H9 (cell line): ENCODE measurements at regions not wholly inside any gene's neighbourhood (a gene's known extent, or its start where the extent isn't known, plus 50 kb on each side); places are given as distances from the start of the nearest gene placed in this dataset.

Experiments used
- DNase-seq: peaks from one replicate; pipeline ENCODE4 v3.0.0-alpha.2; 2017
- H2AFZ ChIP-seq: one replicate; pipeline ENCODE4 v1.6.1; 2013; ENCODE audit warnings: mild to moderate bottlenecking, low read length, control low read depth, moderate library complexity
- H2AK5ac ChIP-seq: 2 replicates; pipeline ENCODE4 v1.6.1; 2013; ENCODE audit warnings: low read length, control low read depth, mixed read lengths; ENCODE audit not compliant: insufficient read length
- H2BK120ac ChIP-seq: one replicate; pipeline ENCODE4 v1.6.1; 2013; ENCODE audit warnings: low read depth, mild to moderate bottlenecking, low read length, control low read depth, inconsistent platforms; ENCODE audit not compliant: poor library complexity, severe bottlenecking
- H2BK12ac ChIP-seq: 2 replicates; pipeline ENCODE4 v1.6.1; 2013; ENCODE audit warnings: low read length, control low read depth, mixed read lengths, low read depth; ENCODE audit not compliant: insufficient read length
- H2BK15ac ChIP-seq: 2 replicates; pipeline ENCODE4 v1.6.1; 2013; ENCODE audit warnings: low read depth, low read length, control low read depth
- H2BK20ac ChIP-seq: one replicate; pipeline ENCODE4 v1.6.1; 2013; ENCODE audit warnings: low read depth, mild to moderate bottlenecking, low read length, control low read depth, inconsistent platforms; ENCODE audit not compliant: poor library complexity, severe bottlenecking
- H2BK5ac ChIP-seq: 2 replicates; pipeline ENCODE4 v1.6.1; 2013; ENCODE audit warnings: low read length, control low read depth, mixed read lengths; ENCODE audit not compliant: insufficient read length
- H3K14ac ChIP-seq: 2 replicates; pipeline ENCODE4 v1.6.1; 2013; ENCODE audit warnings: low read length, control low read depth; ENCODE audit not compliant: insufficient read depth
- H3K18ac ChIP-seq: 2 replicates; pipeline ENCODE4 v1.6.1; 2013; ENCODE audit warnings: low read depth, mild to moderate bottlenecking, mixed read lengths, low read length, control low read depth; ENCODE audit not compliant: insufficient read length
- H3K23ac ChIP-seq: 2 replicates; pipeline ENCODE4 v1.6.1; 2013; ENCODE audit warnings: low read length, control low read depth, mixed read lengths, low read depth; ENCODE audit not compliant: insufficient read length
- H3K23me2 ChIP-seq: 2 replicates; pipeline ENCODE4 v1.6.1; 2013; ENCODE audit warnings: low read depth, mild to moderate bottlenecking, mixed read lengths, low read length, control low read depth; ENCODE audit not compliant: insufficient read length, poor library complexity, severe bottlenecking
- H3K27ac ChIP-seq: 2 replicates; pipeline ENCODE4 v1.5.1; 2013; ENCODE audit warnings: low read length, control low read depth, mixed read lengths, low read depth; ENCODE audit not compliant: insufficient read length
- H3K27me3 ChIP-seq: 2 replicates; pipeline ENCODE4 v1.6.1; 2013; ENCODE audit warnings: low read length, control low read depth, inconsistent platforms; ENCODE audit not compliant: insufficient read depth
- H3K4ac ChIP-seq: 2 replicates; pipeline ENCODE4 v1.6.1; 2013; ENCODE audit warnings: low read depth, mild to moderate bottlenecking, control low read depth, inconsistent platforms, low read length, moderate library complexity
- H3K4me1 ChIP-seq: 2 replicates; pipeline ENCODE4 v1.6.1; 2013; ENCODE audit warnings: low read length, control low read depth, inconsistent platforms; ENCODE audit not compliant: insufficient read depth
- H3K4me2 ChIP-seq: 2 replicates; pipeline ENCODE4 v1.6.1; 2013; ENCODE audit warnings: low read length, control low read depth, mixed read lengths; ENCODE audit not compliant: insufficient read length, insufficient read depth
- H3K56ac ChIP-seq: 2 replicates; pipeline ENCODE4 v1.6.1; 2013; ENCODE audit warnings: low read depth, mild to moderate bottlenecking, mixed read lengths, low read length, control low read depth; ENCODE audit not compliant: insufficient read length
- H3K79me1 ChIP-seq: 2 replicates; pipeline ENCODE4 v1.6.1; 2013; ENCODE audit warnings: low read depth, mild to moderate bottlenecking, moderate library complexity, low read length, control low read depth, inconsistent platforms; ENCODE audit not compliant: insufficient read depth, poor library complexity, severe bottlenecking
- H3K79me2 ChIP-seq: 2 replicates; pipeline ENCODE4 v1.6.1; 2013; ENCODE audit warnings: low read length, control low read depth, inconsistent platforms; ENCODE audit not compliant: insufficient read depth
- H3K9ac ChIP-seq: 2 replicates; pipeline ENCODE4 v1.6.1; 2013; ENCODE audit warnings: low read length, control low read depth, mixed read lengths; ENCODE audit not compliant: insufficient read length; ENCODE audit errors: extremely low read depth
- H3K9me3 ChIP-seq: one replicate; pipeline ENCODE4 v1.6.1; 2013; ENCODE audit warnings: low read depth, low read length, inconsistent platforms; ENCODE audit not compliant: control insufficient read depth
- H3T11ph ChIP-seq: one replicate; pipeline ENCODE4 v1.6.1; 2013; ENCODE audit warnings: mild to moderate bottlenecking, low read length, control low read depth, inconsistent platforms
- H4K20me1 ChIP-seq: one replicate; pipeline ENCODE4 v1.6.1; 2013; ENCODE audit not compliant: control insufficient read depth, insufficient read length, insufficient read depth
- H4K5ac ChIP-seq: 2 replicates; pipeline ENCODE4 v1.6.1; 2013; ENCODE audit warnings: low read depth, mild to moderate bottlenecking, mixed read lengths, low read length, control low read depth; ENCODE audit not compliant: insufficient read length
- H4K8ac ChIP-seq: replicated peaks from 2 replicates; pipeline ENCODE4 v1.6.1; 2013; ENCODE audit warnings: low read length, control low read depth, mixed read lengths, low read depth; ENCODE audit not compliant: insufficient read length
- H4K91ac ChIP-seq: 2 replicates; pipeline ENCODE4 v1.6.1; 2013; ENCODE audit warnings: low read depth, mild to moderate bottlenecking, moderate library complexity, mixed read lengths, low read length, control low read depth; ENCODE audit not compliant: insufficient read length
- H3K27ac Mint-ChIP-seq, 3 experiments: 2 replicates in 2 of 3; 3 replicates in 1 of 3; pipeline ENCODE4 v1.8.0; 2020 to 2021; ENCODE audit warnings: mixed read lengths in 3 of 3, mild to moderate bottlenecking in 1 of 3, moderate library complexity in 1 of 3
- H3K27me3 Mint-ChIP-seq: 2 replicates; pipeline ENCODE4 v1.8.0; 2021; ENCODE audit warnings: low read depth, mild to moderate bottlenecking, moderate library complexity, mixed read lengths
- H3K36me3 Mint-ChIP-seq, 3 experiments: 2 replicates in 2 of 3; 3 replicates in 1 of 3; pipeline ENCODE4 v1.8.0; 2020 to 2021; ENCODE audit warnings: low read depth in 3 of 3, mixed read lengths in 3 of 3; ENCODE audit not compliant: insufficient read depth in 1 of 3
- H3K4me1 Mint-ChIP-seq, 2 experiments: 2 replicates each; pipeline ENCODE4 v1.8.0; 2020; ENCODE audit warnings: mixed read lengths in 2 of 2
- H3K4me3 Mint-ChIP-seq, 2 experiments: 2 replicates in 1 of 2; 3 replicates in 1 of 2; pipeline ENCODE4 v1.8.0; 2020 to 2021; ENCODE audit warnings: mild to moderate bottlenecking in 2 of 2, mixed read lengths in 2 of 2, moderate library complexity in 1 of 2
- H3K9me3 Mint-ChIP-seq, 2 experiments: 2 replicates in 1 of 2; 3 replicates in 1 of 2; pipeline ENCODE4 v1.8.0; 2020; ENCODE audit warnings: mild to moderate bottlenecking in 2 of 2, mixed read lengths in 2 of 2, moderate library complexity in 1 of 2
- TF ChIP-seq, protein P1 (sequence below): fragments of 200-600 bp; sonication (generic); conservative IDR thresholded peaks from 3 replicates; pipeline ENCODE4 v1.8.0; 2021; ENCODE audit warnings: antibody characterized with exemption, mild to moderate bottlenecking

GRCh38 chr2:38489846-38490245, 112.8 kb upstream of the ATL2 start:
- H3T11ph ChIP-seq, result no peak overlapping the region
- no peak overlapping the region for H3K56ac ChIP-seq
- H2BK120ac ChIP-seq, result no peak overlapping the region
- H3K27ac ChIP-seq, result no peak overlapping the region
- no peak for DNase-seq
- H3K27me3 ChIP-seq, result no peaks in the 10 kb centered on the region
- H4K8ac ChIP-seq, result no peak overlapping the region
- no peak overlapping the region for H2BK12ac ChIP-seq
- H2AK5ac ChIP-seq, result no peak overlapping the region
- Mint-ChIP-seq H3K4me3 (no peak overlapping the region), H3K27ac (no peak overlapping the region), H3K9me3 (peaks cover 0 to 4% of the 10 kb centered on the region in 2 experiments; a peak in 1 of 5 replicates), H3K27me3 (no peaks in the 10 kb centered on the region), H3K36me3 (no peaks in the 10 kb centered on the region), H3K4me1 (peaks cover 4 to 5% of the 10 kb centered on the region in 2 experiments)
- H2AFZ ChIP-seq, result no peak overlapping the region
- no peaks in the 10 kb centered on the region for H3K79me1 ChIP-seq
- no peak overlapping the region for H4K5ac ChIP-seq
- H3K9ac ChIP-seq, result no peak overlapping the region
- no peaks in the 10 kb centered on the region for H3K9me3 ChIP-seq
- no peaks in the 10 kb centered on the region for H3K4me1 ChIP-seq
- no peaks in the 10 kb centered on the region for H3K79me2 ChIP-seq
- H2BK15ac ChIP-seq, result no peak overlapping the region
- no peak overlapping the region for H2BK20ac ChIP-seq
- no peak overlapping the region for H4K91ac ChIP-seq
- H3K14ac ChIP-seq, result no peak overlapping the region
- TF ChIP-seq, protein P1, sequence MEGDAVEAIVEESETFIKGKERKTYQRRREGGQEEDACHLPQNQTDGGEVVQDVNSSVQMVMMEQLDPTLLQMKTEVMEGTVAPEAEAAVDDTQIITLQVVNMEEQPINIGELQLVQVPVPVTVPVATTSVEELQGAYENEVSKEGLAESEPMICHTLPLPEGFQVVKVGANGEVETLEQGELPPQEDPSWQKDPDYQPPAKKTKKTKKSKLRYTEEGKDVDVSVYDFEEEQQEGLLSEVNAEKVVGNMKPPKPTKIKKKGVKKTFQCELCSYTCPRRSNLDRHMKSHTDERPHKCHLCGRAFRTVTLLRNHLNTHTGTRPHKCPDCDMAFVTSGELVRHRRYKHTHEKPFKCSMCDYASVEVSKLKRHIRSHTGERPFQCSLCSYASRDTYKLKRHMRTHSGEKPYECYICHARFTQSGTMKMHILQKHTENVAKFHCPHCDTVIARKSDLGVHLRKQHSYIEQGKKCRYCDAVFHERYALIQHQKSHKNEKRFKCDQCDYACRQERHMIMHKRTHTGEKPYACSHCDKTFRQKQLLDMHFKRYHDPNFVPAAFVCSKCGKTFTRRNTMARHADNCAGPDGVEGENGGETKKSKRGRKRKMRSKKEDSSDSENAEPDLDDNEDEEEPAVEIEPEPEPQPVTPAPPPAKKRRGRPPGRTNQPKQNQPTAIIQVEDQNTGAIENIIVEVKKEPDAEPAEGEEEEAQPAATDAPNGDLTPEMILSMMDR, result no peak
- no peaks in the 10 kb centered on the region for H4K20me1 ChIP-seq
- no peaks in the 10 kb centered on the region for H3K23me2 ChIP-seq
- H3K4ac ChIP-seq, result no peak overlapping the region
- no peak overlapping the region for H3K4me2 ChIP-seq
- no peak overlapping the region for H3K23ac ChIP-seq
- no peak overlapping the region for H3K18ac ChIP-seq
- no peak overlapping the region for H2BK5ac ChIP-seq
